Sigmoid colon (tissue), 6 donors: ENCODE measurements at regions not wholly inside any gene's neighbourhood (a gene's known extent, or its start where the extent isn't known, plus 50 kb on each side); places are given as distances from the start of the nearest gene placed in this dataset.

Source experiments
- DNase-seq: peaks from one replicate; pipeline ENCODE4 v3.0.0-alpha.2; 2019
- H3K27ac ChIP-seq, 4 donors: fragments of 200-600 bp; sonication (generic); one replicate each; pipeline ENCODE4 v1.5.1; 2016 to 2019; ENCODE audit warnings: mild to moderate bottlenecking in 1 of 4
- H3K27me3 ChIP-seq, 3 donors: fragments of 200-600 bp; sonication (generic); one replicate each; pipeline ENCODE4 v1.5.1; 2019; ENCODE audit warnings: mild to moderate bottlenecking in 1 of 3
- H3K36me3 ChIP-seq, 4 donors: fragments of 200-600 bp; sonication (generic); one replicate each; pipeline ENCODE4 v1.5.1; 2016 to 2019
- H3K4me1 ChIP-seq, 4 donors: fragments of 200-600 bp; sonication (generic); one replicate each; pipeline ENCODE4 v1.5.1; 2017 to 2019
- H3K4me3 ChIP-seq, 4 donors: fragments of 200-600 bp; sonication (generic); one replicate each; pipeline ENCODE4 v1.5.1; 2017 to 2019; ENCODE audit warnings: mild to moderate bottlenecking in 2 of 4, moderate library complexity in 1 of 4
- H3K9me3 ChIP-seq, 4 donors: fragments of 200-600 bp in 3 of 4; sonication (generic) in 3 of 4; one replicate each; pipeline versions ENCODE4 v1.5.1 to v1.6.1; 2013 to 2019
- EP300 ChIP-seq, 4 donors: sonication (generic); formaldehyde crosslinking; IDR thresholded peaks; one replicate each; pipeline ENCODE4 v1.6.1; 2017; ENCODE audit warnings: antibody characterized with exemption in 4 of 4
- POLR2A ChIP-seq, 2 donors: fragments of 450-650 bp; IDR thresholded peaks; one replicate each; pipeline ENCODE4 v1.6.1; 2016; ENCODE audit warnings: antibody characterized with exemption in 2 of 2, mild to moderate bottlenecking in 2 of 2, moderate library complexity in 2 of 2
- POLR2AphosphoS5 ChIP-seq, 4 donors: sonication (generic); formaldehyde crosslinking; IDR thresholded peaks; one replicate each; pipeline ENCODE4 v1.6.1; 2017; ENCODE audit warnings: antibody characterized with exemption in 4 of 4
- WGBS, 2 donors: extraction: QIAGEN DNeasy Blood & Tissue Kit; methylation state at CpG; one replicate each; pipeline ENCODE4 v1.1.7; 2013; 5-methylcytosine and 5-hydroxymethylcytosine counted together
- intact Hi-C: fragments of 100-400 bp; cut with DNase I; formaldehyde crosslinking; loops from one replicate; pipeline ENCODE4 v1.15.1; 2023
- TF ChIP-seq, protein P1 (sequence below), 4 experiments: fragments of 450-650 bp in 3 of 4; fragments of 200-600 bp in 1 of 4; IDR thresholded peaks; one replicate each; pipeline ENCODE4 v1.5.1; 2016 to 2019; ENCODE audit warnings: antibody characterized with exemption in 4 of 4, mild to moderate bottlenecking in 3 of 4, moderate library complexity in 2 of 4
- donor health status: healthy with polysubstance abuse.
- donor health status: healthy.

DNA sequence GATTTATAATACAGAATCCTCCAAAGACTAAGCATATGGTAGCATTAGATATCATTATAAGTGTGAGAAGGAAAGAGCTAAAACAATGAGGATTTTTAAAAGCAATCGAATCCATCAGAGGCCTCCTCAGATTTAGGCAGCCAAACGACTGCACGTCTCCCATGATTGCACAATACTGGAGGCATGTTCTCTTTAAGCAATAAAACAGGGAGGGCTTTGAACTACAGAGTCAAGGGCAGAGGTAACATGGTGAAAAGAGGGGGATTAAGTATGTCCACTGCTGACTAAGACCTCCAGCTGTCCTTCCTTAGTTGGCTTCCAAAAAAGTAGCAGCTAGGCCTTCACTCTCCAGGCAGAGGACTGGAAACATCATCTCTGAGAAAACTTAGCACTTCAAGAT lies 298.7 kb upstream of the RGMB start:
- TF ChIP-seq EP300 (IDR thresholded peaks at IDR 0.05) (no peak), POLR2A (IDR thresholded peaks at IDR 0.05) (no peak), POLR2AphosphoS5 (IDR thresholded peaks at IDR 0.05) (no peak)
- TF ChIP-seq, protein P1, sequence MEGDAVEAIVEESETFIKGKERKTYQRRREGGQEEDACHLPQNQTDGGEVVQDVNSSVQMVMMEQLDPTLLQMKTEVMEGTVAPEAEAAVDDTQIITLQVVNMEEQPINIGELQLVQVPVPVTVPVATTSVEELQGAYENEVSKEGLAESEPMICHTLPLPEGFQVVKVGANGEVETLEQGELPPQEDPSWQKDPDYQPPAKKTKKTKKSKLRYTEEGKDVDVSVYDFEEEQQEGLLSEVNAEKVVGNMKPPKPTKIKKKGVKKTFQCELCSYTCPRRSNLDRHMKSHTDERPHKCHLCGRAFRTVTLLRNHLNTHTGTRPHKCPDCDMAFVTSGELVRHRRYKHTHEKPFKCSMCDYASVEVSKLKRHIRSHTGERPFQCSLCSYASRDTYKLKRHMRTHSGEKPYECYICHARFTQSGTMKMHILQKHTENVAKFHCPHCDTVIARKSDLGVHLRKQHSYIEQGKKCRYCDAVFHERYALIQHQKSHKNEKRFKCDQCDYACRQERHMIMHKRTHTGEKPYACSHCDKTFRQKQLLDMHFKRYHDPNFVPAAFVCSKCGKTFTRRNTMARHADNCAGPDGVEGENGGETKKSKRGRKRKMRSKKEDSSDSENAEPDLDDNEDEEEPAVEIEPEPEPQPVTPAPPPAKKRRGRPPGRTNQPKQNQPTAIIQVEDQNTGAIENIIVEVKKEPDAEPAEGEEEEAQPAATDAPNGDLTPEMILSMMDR (IDR thresholded peaks at IDR 0.05) = no peak
- Histone ChIP-seq H3K4me1 (no peaks in the 10 kb centered on the region), H3K27me3 (no peaks in the 10 kb centered on the region), H3K27ac (no peak overlapping the region), H3K36me3 (no peaks in the 10 kb centered on the region), H3K4me3 (no peak overlapping the region), H3K9me3 (no peaks in the 10 kb centered on the region)
- intact Hi-C loops = no loop called here
- 22 to 57% methylated on average over 3 of the region's 3 CpGs for WGBS, 2 donors
- DNase-seq = no peak

DNA sequence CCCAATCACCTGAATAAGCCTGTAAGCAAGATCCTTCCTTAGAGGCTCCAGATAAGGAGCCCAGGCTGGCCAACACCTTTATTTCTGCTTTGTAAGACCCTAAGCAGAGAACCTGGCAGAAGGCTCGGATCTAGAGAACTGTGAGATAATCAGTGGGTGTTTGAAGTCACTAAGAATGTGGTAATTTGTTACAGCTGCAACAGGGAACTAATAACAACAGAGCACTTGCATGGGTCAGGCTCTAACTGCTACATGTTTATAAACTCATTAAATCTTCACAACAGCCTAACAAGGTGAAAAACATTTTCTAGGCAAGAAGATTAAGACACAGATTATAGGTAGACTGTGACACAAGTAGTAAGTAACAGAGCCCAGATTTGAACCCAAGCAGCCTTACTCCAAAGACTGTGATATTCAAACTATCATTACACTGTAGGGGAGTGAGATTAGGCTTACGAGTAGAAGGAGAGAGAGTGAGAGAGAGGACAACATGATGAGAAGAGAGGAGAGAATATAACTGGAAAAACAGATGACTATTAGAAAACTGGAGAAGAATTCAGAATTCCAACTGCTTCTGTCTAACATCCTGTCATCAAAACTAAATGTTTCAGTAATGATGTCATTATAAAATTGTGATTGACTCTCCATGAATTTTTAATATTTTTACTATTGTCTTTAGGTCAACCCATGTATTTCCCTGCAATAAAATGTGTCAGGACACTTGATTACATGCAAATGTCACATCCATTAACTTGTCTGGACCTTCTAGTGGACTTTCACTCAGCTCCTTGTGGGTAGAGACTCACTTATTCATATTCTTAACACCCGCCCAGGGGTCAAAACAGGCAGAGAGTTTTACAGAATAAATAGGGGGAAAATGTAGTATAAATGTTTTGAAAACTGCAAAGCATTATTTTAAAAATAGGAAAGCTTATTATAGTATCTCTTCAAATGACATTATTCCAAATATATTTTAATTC lies 290.9 kb upstream of the RGMB start:
- intact Hi-C loops = no loop called here
- 76 to 84% methylated on average over 3 of the region's 3 CpGs for WGBS, 2 donors
- no peak for DNase-seq

DNA sequence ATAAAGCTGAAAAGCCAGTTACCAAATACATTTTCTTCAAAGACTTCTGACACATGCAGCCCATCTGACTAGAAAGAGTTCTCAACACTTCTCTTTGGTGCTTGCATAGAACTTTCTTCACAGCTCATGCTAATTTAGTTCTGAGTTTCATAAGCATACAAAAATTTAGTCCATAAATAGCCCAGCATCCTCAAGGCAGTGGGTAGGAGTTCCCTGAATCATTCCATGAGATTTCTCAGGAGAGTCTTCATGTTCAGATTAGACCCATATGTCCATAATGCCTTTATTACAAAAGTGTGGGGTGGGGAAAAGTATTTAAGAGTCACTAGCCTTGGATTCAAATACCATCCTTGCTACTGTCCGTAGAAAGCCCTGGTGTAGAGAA lies 290.2 kb upstream of the RGMB start:
- intact Hi-C loops = no loop called here

More for the DNA sequence above, 290.9 kb upstream of the RGMB start:
- no peak overlapping the region for H3K4me3 ChIP-seq
- no peaks in the 10 kb centered on the region for H3K27me3 ChIP-seq
- TF ChIP-seq EP300 (IDR thresholded peaks at IDR 0.05) = no peak
- no peak for TF ChIP-seq POLR2AphosphoS5 (IDR thresholded peaks at IDR 0.05)
- no peak for TF ChIP-seq POLR2A (IDR thresholded peaks at IDR 0.05)
- TF ChIP-seq, protein P1 (IDR thresholded peaks at IDR 0.05) = no peak
- no peaks in the 10 kb centered on the region for H3K9me3 ChIP-seq
- H3K36me3 ChIP-seq = no peaks in the 10 kb centered on the region
- no peak overlapping the region for H3K27ac ChIP-seq
- no peaks in the 10 kb centered on the region for H3K4me1 ChIP-seq

DNA sequence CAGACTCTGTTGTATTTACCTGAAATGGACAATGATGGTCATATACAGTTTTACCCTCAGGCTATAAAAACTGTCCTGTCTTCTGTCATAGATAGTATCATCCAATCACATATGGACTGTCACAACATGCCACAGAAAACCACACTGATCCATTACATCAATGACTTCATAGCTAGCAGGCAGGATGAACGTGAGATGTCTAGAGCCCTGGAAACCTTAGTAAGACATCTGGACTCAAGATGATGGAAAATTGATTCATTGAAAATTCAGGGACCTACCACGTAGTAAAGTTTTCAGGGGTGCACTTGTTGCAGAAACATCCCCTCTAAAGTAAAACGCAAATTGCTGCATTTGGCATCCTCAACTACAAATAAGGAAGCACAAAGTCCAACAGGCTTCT lies 284.4 kb upstream of the RGMB start:
- Histone ChIP-seq H3K4me1 (no peaks in the 10 kb centered on the region), H3K27me3 (no peaks in the 10 kb centered on the region), H3K9me3 (no peaks in the 10 kb centered on the region), H3K4me3 (no peak overlapping the region), H3K36me3 (no peaks in the 10 kb centered on the region), H3K27ac (no peak overlapping the region)
- TF ChIP-seq EP300 (IDR thresholded peaks at IDR 0.05) (no peak), POLR2A (IDR thresholded peaks at IDR 0.05) (no peak), POLR2AphosphoS5 (IDR thresholded peaks at IDR 0.05) (no peak)
- TF ChIP-seq, protein P1 (IDR thresholded peaks at IDR 0.05) = no peak
- no peak for DNase-seq
- 68 to 85% methylated on average over 3 of the region's 3 CpGs for WGBS, 2 donors
- intact Hi-C loops = no loop called here

More for the DNA sequence above, 290.2 kb upstream of the RGMB start:
- Histone ChIP-seq H3K36me3 (no peaks in the 10 kb centered on the region), H3K9me3 (no peaks in the 10 kb centered on the region), H3K27ac (no peak overlapping the region), H3K4me3 (no peak overlapping the region), H3K27me3 (no peaks in the 10 kb centered on the region), H3K4me1 (no peaks in the 10 kb centered on the region)
- no peak for DNase-seq
- TF ChIP-seq EP300 (IDR thresholded peaks at IDR 0.05) (no peak), POLR2A (IDR thresholded peaks at IDR 0.05) (no peak), POLR2AphosphoS5 (IDR thresholded peaks at IDR 0.05) (no peak)
- TF ChIP-seq, protein P1 (IDR thresholded peaks at IDR 0.05) = no peak
- WGBS, 2 donors = 82 to 83% methylated on average over 1 of the region's 1 CpG
